ENCODE measurements at regions not wholly inside any gene's neighbourhood (a gene's known extent, or its start where the extent isn't known, plus 50 kb on each side); places are given as distances from the start of the nearest gene placed in this dataset.

- TF ChIP-seq POLR2A (IDR thresholded peaks at IDR 0.05) (no peak), EP300 (IDR thresholded peaks at IDR 0.05) (no peak)
- TF ChIP-seq, protein P1, sequence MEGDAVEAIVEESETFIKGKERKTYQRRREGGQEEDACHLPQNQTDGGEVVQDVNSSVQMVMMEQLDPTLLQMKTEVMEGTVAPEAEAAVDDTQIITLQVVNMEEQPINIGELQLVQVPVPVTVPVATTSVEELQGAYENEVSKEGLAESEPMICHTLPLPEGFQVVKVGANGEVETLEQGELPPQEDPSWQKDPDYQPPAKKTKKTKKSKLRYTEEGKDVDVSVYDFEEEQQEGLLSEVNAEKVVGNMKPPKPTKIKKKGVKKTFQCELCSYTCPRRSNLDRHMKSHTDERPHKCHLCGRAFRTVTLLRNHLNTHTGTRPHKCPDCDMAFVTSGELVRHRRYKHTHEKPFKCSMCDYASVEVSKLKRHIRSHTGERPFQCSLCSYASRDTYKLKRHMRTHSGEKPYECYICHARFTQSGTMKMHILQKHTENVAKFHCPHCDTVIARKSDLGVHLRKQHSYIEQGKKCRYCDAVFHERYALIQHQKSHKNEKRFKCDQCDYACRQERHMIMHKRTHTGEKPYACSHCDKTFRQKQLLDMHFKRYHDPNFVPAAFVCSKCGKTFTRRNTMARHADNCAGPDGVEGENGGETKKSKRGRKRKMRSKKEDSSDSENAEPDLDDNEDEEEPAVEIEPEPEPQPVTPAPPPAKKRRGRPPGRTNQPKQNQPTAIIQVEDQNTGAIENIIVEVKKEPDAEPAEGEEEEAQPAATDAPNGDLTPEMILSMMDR (IDR thresholded peaks at IDR 0.05) = no peak
These were observed 135.7 kb downstream of the IGF1 start for GRCh38 chr12:102344691-102345090.

All from tibial nerve (tissue), 4 donors.